ENCODE measurements at regions not wholly inside any gene's neighbourhood (a gene's known extent, or its start where the extent isn't known, plus 50 kb on each side); places are given as distances from the start of the nearest gene placed in this dataset.

DNA sequence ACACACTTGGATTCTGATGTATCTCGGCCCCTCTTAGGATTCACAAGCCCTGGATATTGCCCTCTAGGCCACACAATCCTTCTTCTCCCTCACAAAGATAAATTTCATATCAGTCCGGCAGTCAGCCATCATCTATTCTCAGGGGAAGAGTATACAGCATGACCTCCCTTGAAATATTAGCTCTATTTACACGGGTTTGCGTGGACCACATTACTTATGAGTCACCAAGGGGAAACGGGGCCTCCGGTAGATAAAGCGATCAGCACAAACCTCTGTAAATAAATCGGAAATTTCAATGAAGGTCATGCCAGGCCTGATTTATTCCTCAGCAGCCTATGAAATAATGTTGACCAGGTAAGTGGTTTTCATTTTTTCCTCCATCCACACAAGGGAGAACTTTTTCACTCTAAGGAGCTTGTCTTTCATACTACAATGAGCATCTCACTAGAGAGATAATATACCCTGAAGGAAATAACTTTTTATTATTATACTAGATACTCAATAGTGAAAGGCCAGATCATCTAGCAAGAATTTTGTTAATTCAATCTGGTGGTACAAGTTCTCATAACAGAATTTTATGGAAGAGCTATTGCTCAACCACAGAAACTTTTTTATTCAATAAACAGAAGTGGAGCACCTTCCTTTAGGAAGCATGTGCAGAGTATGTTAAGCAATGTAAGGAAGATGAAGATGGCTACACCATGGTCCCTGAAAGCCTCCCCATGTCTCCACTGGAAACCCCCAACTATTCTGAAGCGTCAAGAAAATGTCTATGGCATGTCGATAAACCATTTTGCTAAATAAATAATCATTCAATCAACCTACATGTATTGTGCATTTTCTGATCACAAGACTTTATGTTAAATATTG is 125.2 kb upstream of the PIK3C3 start:
- DNase-seq = no peak

GRCh38 chr18:41828137-41828536 is 126.9 kb upstream of the PIK3C3 start:
- DNase-seq = no peak

DNA sequence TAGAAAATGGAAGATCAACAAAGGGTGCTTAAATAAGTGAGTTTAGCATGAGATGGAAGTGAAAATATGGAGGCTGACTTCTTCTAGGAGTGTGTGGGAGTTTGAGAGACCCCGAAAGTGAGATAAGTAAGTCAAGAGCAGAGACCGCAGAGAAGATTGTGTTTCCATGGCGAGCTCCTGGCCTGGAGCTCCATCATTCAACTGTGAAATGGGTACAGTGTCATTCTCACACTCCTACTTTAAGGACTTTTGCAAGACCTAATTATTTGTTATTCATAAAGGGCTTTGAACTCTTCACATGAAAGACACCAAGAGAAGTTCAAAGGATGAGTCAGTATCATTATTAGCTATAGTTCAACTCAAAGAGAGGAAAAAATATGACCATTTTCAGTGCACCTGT is 134.2 kb upstream of the PIK3C3 start:
- DNase-seq = no peak

GRCh38 chr18:41818381-41819355 is 136.4 kb upstream of the PIK3C3 start:
- no peak for DNase-seq

DNA sequence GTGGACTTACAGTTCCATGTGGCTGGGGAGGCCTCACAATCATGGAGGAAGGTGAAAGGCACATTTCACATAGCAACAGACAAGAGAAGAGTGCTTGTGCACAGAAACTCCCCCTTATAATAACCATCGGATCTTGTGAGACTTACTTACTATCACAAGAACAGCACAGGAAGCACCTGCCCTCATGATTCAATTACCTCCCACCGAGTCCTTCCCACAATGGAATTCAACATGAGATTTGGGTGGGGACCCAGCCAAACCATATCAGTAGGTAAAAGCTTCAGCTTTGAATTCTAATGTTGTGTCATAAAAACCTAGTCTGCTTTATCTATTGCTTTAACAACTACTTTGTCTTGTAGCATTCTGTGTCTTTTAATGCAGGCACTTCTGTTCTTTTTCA is 140.4 kb upstream of the PIK3C3 start:
- DNase-seq = no peak

DNA sequence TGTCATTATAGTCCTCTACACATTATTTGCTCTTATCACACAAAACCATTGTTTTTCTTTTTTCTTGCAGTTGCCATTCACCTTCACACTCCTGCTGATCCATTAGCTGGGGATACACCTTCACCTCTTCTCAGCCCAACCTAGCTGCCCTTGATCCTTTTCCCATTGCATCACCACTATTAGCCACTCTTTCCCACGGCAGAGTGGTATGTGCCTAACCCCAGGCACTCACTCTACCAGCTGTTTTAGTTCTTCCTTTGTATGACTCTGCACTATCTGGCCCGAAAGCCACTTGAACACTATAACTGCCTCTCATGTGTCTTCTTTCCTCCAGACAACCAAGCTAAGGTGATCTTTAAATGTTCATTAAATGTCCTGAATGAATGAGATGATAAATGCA is 145.4 kb upstream of the PIK3C3 start:
- no peak for DNase-seq

DNA sequence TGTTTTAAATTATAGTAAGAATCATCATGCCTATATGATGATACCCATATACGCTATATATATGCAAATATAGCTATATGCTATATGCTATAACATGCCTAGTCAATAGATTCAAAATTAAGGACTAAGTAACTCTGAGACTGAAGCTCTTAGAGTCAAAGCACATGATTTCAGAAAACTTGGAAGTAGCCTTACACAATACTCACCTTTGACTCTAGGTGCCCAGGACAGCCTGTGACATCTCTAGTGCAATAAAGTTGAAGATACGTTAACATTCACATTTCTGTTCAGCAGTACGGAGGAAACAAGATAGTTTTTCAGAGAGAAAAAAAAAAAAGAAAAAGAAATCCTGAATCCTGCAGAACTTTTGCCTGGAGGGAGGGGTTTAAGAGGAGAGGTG is 149.7 kb upstream of the PIK3C3 start:
- DNase-seq = no peak

GRCh38 chr18:41798879-41799278 is 156.2 kb upstream of the PIK3C3 start:
- no peak for DNase-seq

DNA sequence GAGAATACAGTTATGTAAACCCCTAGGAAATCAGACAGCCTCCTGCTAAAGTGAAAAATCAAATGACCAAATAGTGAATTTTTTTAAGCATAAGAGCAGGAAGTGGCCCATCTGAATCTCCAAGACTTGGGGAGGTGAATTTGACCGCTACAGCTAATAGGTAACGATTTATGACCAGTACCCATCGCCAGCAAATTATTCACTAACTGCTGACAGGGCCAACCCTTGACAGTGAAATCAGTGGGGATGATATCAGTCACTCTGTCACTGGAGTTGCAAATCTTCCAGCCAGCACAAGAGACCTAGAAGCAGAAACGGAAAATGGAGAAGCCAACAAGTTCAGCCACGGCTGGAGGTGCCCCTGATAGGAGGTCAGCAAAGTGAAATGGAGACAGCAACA is 164.3 kb upstream of the PIK3C3 start:
- no peak for DNase-seq

DNA sequence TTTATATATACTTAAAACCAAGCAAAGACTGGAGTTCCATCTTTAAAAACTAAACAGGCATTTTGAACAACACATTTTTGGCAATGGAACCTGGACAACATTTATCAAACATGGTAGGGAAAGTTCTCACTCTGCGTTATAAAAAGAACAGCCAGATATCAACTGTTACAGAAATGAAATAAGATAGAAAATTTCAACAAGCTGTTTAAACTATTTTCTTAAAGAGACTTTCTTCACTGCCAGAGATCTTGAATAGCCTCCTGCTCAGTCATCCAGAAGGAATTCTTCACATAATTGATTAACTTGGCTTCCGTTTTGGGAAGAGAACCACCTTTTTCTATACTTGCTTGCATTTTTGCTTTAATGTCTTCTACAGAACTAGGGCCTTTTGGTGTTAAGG is 166.0 kb upstream of the PIK3C3 start:
- no peak for DNase-seq

DNA sequence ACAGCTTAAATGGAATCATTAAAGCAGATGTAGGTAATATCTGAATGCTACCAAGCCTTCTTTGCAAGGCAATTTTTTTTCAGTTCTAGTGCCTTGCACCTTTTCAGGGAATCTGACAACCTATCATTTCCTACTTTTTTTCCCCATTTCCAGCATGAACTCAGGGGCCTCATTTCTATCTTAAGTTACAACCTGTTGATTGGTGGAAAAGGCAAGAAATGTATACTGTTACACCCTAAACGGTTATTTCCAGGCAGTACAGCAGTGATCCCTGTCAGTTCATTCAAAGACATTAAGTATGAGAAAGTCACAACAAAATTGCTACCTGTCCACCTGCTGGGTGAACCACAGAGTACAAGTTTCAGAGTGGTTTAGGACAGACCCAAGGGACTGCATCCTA is 171.2 kb upstream of the PIK3C3 start:
- no peak for DNase-seq

DNA sequence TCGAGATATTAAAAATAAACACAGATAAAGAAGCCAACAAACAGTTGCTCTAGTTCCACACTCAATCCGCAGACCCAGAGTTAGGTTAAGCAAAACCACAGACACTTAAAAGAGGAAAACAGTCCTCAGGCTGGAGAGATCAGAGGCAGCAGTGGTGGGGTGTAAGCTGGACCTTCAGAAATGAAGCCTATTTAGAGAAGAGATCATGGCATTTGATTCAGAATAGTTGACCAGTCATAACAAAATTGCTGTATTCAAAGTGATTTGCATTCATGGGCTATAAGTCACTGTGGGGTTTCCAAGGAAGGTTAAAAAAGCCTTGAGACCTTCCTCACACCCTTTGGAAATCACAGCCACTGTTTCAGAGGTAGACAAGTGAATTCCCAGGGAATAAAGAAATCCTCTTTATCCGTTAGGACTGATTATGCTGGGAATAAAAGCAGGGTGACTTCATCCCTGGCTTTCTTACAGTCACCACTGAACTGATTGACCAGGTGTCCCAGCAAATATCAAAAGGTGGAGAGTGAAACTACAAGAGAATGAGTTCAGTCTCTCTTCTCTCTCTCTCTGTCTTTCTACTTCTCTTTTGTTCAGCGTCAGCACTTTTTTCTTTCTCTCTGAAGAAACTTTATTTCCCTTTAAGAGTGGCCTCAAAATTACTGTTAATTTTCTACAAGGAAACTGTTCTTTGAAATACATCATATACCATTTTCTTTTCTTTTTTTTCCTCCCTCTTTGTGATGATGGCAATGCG is 171.8 kb upstream of the PIK3C3 start:
- no peak for DNase-seq

GRCh38 chr18:41771973-41772372 is 183.1 kb upstream of the PIK3C3 start:
- no peak for DNase-seq

- no peak for DNase-seq
These were observed 185.8 kb upstream of the PIK3C3 start for GRCh38 chr18:41769265-41769664.

DNA sequence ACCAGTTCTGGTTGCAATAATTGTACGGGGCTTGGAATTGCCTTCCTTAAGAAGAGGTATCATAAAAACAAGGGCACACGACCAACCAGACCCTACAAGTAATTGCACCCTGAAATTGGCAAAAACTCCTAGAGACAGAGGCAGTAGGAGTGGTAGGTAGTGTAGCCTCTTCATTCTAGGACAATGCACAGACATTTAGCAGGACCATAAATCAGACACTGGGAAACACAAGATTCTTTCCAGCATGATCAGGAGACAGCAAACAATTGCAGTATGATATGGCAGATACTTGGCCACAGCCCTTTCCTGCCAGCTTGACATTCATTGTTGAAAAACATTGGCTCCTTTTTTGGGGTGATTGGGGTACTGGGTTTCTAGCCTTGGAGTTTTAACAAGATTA is 186.6 kb upstream of the PIK3C3 start:
- no peak for DNase-seq

DNA sequence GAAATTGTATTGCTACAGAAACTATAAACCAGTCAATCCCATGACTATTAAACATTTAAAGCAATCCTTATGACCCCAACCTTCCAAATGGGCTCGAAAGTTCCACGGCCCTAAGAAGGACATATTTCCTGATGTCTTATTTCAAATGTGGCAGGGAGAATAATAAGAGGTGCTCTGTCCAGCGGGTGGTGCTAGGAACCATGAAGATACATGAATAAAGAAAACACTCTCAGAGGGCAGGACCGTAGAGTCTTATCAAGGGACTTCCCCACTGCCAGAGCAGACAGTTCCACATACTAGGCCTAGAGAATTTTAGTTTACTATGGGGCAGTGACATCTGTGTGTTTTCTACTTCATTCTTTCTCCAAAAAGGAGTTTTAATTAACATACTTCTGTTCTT is 187.1 kb upstream of the PIK3C3 start:
- DNase-seq = no peak

DNA sequence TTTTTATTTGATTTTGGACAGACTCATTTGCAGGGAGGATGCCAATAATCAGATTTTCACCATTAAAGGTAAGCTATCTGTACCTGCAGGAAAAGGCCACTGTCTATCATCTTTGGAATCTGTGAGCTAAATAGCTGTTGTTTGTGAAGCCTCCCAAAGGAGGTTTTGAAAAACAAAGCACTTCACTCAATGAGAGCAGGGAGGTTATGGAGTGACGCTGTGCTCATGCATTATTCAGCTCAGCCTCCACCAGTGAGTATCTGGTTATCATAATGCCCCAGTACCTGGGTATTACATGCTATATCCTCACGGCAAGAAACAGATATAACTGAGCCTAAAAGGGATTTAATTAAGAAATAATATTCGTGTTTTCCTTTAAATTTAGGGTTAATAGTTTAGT is 189.6 kb upstream of the PIK3C3 start:
- peak; percentile 10 to 24 for DNase-seq

DNA sequence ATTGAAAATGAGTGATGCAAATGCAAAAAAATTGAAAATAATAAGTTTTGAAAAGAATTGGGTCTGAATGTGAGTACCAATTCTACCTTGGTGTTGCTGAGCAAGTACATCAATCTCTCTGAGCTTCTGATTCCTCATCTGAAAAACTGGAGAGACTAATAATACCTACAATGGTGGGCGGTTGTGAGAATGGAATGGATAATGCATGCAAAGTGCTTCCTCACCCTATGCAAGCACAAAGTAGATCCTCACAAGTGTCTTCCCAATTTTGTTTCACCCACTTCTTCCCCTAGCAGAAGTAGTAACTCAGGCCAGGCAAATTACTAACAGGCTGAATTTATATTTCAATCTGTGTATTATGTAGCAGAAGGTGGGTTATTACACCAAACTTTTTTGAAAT is 191.7 kb upstream of the PIK3C3 start:
- no peak for DNase-seq

DNA sequence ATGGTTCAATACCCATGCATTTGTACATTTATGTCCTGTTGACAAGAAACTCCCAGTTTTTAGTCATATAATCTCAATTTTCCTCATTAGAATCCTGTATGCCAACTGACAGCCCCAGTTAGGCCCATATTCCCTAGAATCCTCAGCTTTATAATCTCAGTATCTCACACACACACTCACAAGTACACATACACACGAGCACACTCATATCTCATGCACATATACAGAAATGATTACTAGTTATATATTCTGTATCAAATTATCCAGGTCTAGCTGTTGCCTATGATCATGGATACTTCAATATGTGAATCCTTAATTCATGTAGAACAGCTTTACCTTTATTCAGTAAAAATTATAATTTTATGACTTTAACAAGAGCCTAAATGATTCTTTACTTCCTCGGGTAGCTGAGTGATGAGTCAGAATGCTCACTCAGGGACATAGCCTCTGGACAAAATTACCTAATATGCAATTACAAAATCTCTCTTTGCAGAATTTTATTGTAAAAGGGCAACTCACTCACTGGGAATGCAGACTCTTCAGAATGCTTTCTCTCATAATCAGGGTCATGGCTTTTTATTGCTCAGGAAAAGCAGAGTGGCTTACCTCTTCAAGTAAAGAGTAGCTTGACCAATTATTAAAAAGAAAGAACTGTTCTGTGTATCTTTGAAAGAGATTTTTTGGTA is 193.6 kb upstream of the PIK3C3 start:
- no peak for DNase-seq

GRCh38 chr18:41758534-41758933 is 196.5 kb upstream of the PIK3C3 start:
- no peak for DNase-seq

- DNase-seq = no peak
These were observed 198.9 kb upstream of the PIK3C3 start for GRCh38 chr18:41756141-41756540.

- DNase-seq = no peak
These were observed 200.7 kb upstream of the PIK3C3 start for GRCh38 chr18:41754332-41754731.

GRCh38 chr18:41753826-41754225 is 201.2 kb upstream of the PIK3C3 start:
- no peak for DNase-seq

Measured in NCI-H187 (cell line).